ENCODE measurements at regions not wholly inside any gene's neighbourhood (a gene's known extent, or its start where the extent isn't known, plus 50 kb on each side); places are given as distances from the start of the nearest gene placed in this dataset.

DNA sequence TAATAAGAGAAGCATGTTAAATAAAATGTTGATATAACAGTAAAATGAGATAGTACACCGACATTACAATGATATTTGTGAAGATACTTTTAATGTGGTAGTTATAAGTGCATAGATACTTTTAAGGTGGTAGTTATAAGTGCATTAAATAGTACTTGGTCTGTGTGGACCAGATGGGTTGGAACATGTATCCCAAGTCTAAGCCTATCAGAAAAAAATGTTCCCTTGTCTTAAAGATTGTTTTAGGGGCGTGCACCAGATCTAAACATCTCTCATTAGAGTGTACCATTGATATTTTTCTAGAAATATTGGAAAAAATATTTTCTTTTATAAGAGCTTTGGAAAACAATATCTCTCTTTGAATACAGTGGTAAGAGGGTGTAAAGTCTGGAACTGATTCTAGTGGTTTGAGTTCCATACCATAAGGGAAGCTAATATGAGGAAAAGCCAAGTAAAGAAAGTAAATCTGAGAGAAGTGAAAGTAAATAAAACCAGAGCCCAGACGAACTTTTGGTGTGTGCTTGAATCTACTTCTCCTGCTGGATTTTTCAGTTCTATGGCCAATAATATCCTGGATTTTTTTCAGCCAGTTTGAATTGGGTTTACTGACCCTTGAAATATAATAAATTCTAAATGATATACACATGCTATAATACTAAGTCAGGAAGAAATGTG, 175.3 kb downstream of the MBL2 start:
- TF ChIP-seq, protein P1, sequence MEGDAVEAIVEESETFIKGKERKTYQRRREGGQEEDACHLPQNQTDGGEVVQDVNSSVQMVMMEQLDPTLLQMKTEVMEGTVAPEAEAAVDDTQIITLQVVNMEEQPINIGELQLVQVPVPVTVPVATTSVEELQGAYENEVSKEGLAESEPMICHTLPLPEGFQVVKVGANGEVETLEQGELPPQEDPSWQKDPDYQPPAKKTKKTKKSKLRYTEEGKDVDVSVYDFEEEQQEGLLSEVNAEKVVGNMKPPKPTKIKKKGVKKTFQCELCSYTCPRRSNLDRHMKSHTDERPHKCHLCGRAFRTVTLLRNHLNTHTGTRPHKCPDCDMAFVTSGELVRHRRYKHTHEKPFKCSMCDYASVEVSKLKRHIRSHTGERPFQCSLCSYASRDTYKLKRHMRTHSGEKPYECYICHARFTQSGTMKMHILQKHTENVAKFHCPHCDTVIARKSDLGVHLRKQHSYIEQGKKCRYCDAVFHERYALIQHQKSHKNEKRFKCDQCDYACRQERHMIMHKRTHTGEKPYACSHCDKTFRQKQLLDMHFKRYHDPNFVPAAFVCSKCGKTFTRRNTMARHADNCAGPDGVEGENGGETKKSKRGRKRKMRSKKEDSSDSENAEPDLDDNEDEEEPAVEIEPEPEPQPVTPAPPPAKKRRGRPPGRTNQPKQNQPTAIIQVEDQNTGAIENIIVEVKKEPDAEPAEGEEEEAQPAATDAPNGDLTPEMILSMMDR (conservative IDR thresholded peaks at IDR 0.05; ENCODE audit: low read depth, low read length) = no peak
- TF ChIP-seq EZH2 (IDR thresholded peaks at IDR 0.05; ENCODE audit: low read length, unreplicated experiment) (no peak), EZH2phosphoT487 (IDR thresholded peaks at IDR 0.05; ENCODE audit: borderline replicate concordance, low read length) (no peak)
